ENCODE measurements at regions not wholly inside any gene's neighbourhood (a gene's known extent, or its start where the extent isn't known, plus 50 kb on each side); places are given as distances from the start of the nearest gene placed in this dataset.

DNA sequence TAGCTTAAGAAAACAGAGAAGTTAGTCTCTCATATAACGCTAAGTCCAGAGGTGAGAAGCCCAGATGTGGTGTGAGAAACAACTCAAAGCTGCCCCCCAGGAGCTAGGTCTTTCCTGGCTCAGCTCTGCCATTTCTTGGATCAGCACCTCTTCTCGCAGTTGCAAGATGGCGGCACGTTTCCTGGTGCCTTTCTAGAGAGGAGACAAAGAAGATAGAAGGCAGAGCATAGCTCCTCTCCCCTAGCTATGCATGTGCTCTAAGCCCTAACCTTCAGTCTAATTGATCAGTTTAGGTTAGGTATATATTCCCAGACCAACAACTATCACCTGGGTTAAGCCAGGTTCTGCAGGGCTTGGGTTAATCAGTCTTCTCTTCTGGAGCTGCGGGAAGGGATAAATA, 119.5 kb upstream of the RAB12 start:
- dilution Hi-C loops (cut with HindIII; ENCODE audit: low sequenced_read_pairs, unreplicated experiment) (no loop called here), in situ Hi-C loops (cut with MboI; ENCODE audit: low sequenced_read_pairs) (loop anchor here (10.0 kb wide), 1 partner anchor 1265 kb away; no protein-coding TSS in a partner anchor), intact Hi-C loops (cut with micrococcal nuclease) (no loop called here)
- Histone ChIP-seq H3K4ac (ENCODE audit: low read depth, low read length) (no peak overlapping the region), H3K14ac (replicated peaks; ENCODE audit: low read depth, low read length) (no peak overlapping the region), H2AFZ (replicated peaks; ENCODE audit: low read length, poor library complexity) (no peak overlapping the region), H3K4me1 (ENCODE audit: control insufficient read depth, insufficient read depth, low read length) (no peaks in the 10 kb centered on the region), H2AK5ac (ENCODE audit: low read depth, low read length) (no peak overlapping the region), H3K9ac (ENCODE audit: low read depth, low read length) (no peak overlapping the region), H4K20me1 (ENCODE audit: insufficient read depth, low read length) (no peaks in the 10 kb centered on the region; the same call in 1 of the 2 replicates), H3K27ac (ENCODE audit: insufficient read depth, low read length) (no peak overlapping the region), H3K4me3 (ENCODE audit: insufficient read depth, low read depth, low read length) (no peak overlapping the region), H3K27me3 (ENCODE audit: control insufficient read depth, insufficient read depth, low read length) (peaks cover 36% of the 10 kb centered on the region), H2BK120ac (ENCODE audit: low read depth, low read length) (no peak overlapping the region), H2BK20ac (ENCODE audit: low read depth, low read length) (no peak overlapping the region), H3K36me3 (ENCODE audit: control insufficient read depth, insufficient read depth, low read length) (no peaks in the 10 kb centered on the region), H3K9me1 (ENCODE audit: insufficient read depth, low read length) (no peaks in the 10 kb centered on the region), H3K23ac (ENCODE audit: low read depth, low read length) (no peak overlapping the region), H2BK5ac (ENCODE audit: low read depth, low read length, poor library complexity, severe bottlenecking) (no peak overlapping the region), H4K8ac (ENCODE audit: low read depth in 2 of 2, low read length in 2 of 2) (no peak overlapping the region), H3K79me1 (ENCODE audit: low read depth in 1 of 2, low read length in 2 of 2) (no peaks in the 10 kb centered on the region), H2AK9ac (replicated peaks; ENCODE audit: low read depth, low read length, poor library complexity) (no peak overlapping the region), H2BK15ac (ENCODE audit: low read depth, low read length) (no peak overlapping the region), H4K5ac (ENCODE audit: low read depth, low read length) (no peak overlapping the region), H3K4me2 (ENCODE audit: low read depth, low read length) (no peak overlapping the region), H4K91ac (ENCODE audit: insufficient read depth, low read depth, low read length) (no peak overlapping the region), H3K9me3 (ENCODE audit: control insufficient read depth, insufficient read depth, low read length) (no peaks in the 10 kb centered on the region), H3K56ac (ENCODE audit: extremely low read depth, insufficient read depth, low read length) (no peak overlapping the region), H3K18ac (ENCODE audit: low read depth, low read length) (no peak overlapping the region)
- DNase-seq (no peak), ATAC-seq (ENCODE audit: low read depth) (no peak)
- ChIA-PET CTCF (interaction anchor here (0.6 to 0.8 kb wide), 3 partner anchors 9 to 288 kb away, joined by 3 read pairs; no protein-coding TSS in a partner anchor), POLR2A (ENCODE audit: unreplicated experiment) (no interaction called here)
- no TSS peak for BruUV-seq (replicated peaks)
- TF ChIP-seq RAD21 (IDR thresholded peaks at IDR 0.05; ENCODE audit: low read length) (no peak), MXI1 (IDR thresholded peaks at IDR 0.05; ENCODE audit: borderline replicate concordance, low read depth, low read length) (no peak), MAZ (IDR thresholded peaks at IDR 0.05; ENCODE audit: borderline replicate concordance, low read depth, low read length) (no peak), NFE2L2 (IDR thresholded peaks at IDR 0.05; ENCODE audit: low read depth, low read length) (no peak), SMC3 (IDR thresholded peaks at IDR 0.05; ENCODE audit: low read depth, low read length) (no peak), CHD1 (IDR thresholded peaks at IDR 0.05; ENCODE audit: low read depth, low read length) (no peak), MAFK (IDR thresholded peaks at IDR 0.05; ENCODE audit: low read depth, low read length) (no peak), RFX5 (IDR thresholded peaks at IDR 0.05; ENCODE audit: low read depth, low read length) (no peak), POLR2A (IDR thresholded peaks at IDR 0.05; ENCODE audit: low read depth, low read length) (no peak), CEBPB (IDR thresholded peaks at IDR 0.05; ENCODE audit: low read depth, low read length) (no peak), BHLHE40 (IDR thresholded peaks at IDR 0.05; ENCODE audit: low read depth, low read length) (no peak)
- TF ChIP-seq, protein P1, sequence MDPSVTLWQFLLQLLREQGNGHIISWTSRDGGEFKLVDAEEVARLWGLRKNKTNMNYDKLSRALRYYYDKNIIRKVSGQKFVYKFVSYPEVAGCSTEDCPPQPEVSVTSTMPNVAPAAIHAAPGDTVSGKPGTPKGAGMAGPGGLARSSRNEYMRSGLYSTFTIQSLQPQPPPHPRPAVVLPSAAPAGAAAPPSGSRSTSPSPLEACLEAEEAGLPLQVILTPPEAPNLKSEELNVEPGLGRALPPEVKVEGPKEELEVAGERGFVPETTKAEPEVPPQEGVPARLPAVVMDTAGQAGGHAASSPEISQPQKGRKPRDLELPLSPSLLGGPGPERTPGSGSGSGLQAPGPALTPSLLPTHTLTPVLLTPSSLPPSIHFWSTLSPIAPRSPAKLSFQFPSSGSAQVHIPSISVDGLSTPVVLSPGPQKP (IDR thresholded peaks at IDR 0.05; ENCODE audit: borderline replicate concordance, low read depth, low read length) = no peak
- TF ChIP-seq, protein P2, sequence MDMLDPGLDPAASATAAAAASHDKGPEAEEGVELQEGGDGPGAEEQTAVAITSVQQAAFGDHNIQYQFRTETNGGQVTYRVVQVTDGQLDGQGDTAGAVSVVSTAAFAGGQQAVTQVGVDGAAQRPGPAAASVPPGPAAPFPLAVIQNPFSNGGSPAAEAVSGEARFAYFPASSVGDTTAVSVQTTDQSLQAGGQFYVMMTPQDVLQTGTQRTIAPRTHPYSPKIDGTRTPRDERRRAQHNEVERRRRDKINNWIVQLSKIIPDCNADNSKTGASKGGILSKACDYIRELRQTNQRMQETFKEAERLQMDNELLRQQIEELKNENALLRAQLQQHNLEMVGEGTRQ (IDR thresholded peaks at IDR 0.05; ENCODE audit: low read depth, low read length) = no peak
- TF ChIP-seq, protein P3, sequence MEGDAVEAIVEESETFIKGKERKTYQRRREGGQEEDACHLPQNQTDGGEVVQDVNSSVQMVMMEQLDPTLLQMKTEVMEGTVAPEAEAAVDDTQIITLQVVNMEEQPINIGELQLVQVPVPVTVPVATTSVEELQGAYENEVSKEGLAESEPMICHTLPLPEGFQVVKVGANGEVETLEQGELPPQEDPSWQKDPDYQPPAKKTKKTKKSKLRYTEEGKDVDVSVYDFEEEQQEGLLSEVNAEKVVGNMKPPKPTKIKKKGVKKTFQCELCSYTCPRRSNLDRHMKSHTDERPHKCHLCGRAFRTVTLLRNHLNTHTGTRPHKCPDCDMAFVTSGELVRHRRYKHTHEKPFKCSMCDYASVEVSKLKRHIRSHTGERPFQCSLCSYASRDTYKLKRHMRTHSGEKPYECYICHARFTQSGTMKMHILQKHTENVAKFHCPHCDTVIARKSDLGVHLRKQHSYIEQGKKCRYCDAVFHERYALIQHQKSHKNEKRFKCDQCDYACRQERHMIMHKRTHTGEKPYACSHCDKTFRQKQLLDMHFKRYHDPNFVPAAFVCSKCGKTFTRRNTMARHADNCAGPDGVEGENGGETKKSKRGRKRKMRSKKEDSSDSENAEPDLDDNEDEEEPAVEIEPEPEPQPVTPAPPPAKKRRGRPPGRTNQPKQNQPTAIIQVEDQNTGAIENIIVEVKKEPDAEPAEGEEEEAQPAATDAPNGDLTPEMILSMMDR (conservative IDR thresholded peaks at IDR 0.05; ENCODE audit: low read depth, low read length) = no peak
- WGBS, 2 experiments (ENCODE audit: extremely low coverage in 2 of 2, insufficient read length in 1 of 2) = no CpG with 5 or more reads among the region's 5 CpGs
